ENCODE measurements at regions not wholly inside any gene's neighbourhood (a gene's known extent, or its start where the extent isn't known, plus 50 kb on each side); places are given as distances from the start of the nearest gene placed in this dataset.

DNA sequence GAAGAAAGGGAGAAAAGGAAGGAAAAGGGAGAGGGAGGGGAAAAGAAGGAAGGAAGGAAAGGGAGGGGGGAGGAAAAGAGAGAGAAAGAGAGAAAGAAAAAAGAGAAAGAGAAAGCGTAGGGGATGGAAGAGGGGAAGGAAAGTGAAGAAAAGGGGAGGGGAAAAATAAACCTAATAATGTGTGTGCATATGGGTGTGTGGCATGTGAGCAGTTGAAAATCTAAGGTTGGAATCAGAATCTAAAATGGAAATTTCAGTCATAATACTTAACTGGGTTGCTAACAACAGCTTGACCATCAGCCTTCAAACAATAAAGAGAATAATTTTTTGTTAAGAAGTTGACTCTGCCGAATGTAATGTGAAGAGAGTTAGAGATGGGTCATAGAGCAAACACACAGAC is 407.9 kb upstream of the SLC14A2 start:
- TF ChIP-seq NRF1 (IDR thresholded peaks at IDR 0.05; ENCODE audit: low read depth, low read length) = no peak
- TF ChIP-seq POLR2AphosphoS5 (IDR thresholded peaks at IDR 0.05; ENCODE audit: low read depth, low read length) = no peak

All from SK-N-SH (cell line).